PC-9 (cell line): ENCODE measurements at regions not wholly inside any gene's neighbourhood (a gene's known extent, or its start where the extent isn't known, plus 50 kb on each side); places are given as distances from the start of the nearest gene placed in this dataset.

Experiments
- BruUV-seq: library from RNA; stranded (reverse); fragments of 400-500 nt; replicated peaks from 2 replicates; lab custom pipeline; 2021; lab: Mats Ljungman, UMichigan
- CTCF ChIA-PET: fragments of 300-600 bp; sonication (Branson Sonifier 250); formaldehyde crosslinking; loops from one replicate; lab custom pipeline; 2022; ENCODE audit warnings: antibody characterized with exemption; lab: Charles Lee
- POLR2A ChIA-PET: fragments of 300-600 bp; sonication (Branson Sonifier 250); formaldehyde crosslinking; loops from one replicate; lab custom pipeline; 2022; ENCODE audit warnings: antibody characterized with exemption; ENCODE audit not compliant: unreplicated experiment; lab: Charles Lee
- DNase-seq, 2 experiments: peaks; one replicate each; pipeline versions ENCODE4 v3.0.0 to v3.0.0-alpha.2; 2015 to 2022; ENCODE audit warnings: mixed read lengths in 1 of 2
- H2AFZ ChIP-seq: fragments of 200-600 bp; sonication (generic); 2 replicates; pipeline ENCODE4 v1.8.1; 2017; ENCODE audit warnings: antibody characterized with exemption
- H3F3A ChIP-seq: fragments of 200-600 bp; sonication (generic); 2 replicates; pipeline ENCODE4 v1.8.1; 2017; ENCODE audit warnings: antibody characterized with exemption, mild to moderate bottlenecking, low read depth; ENCODE audit not compliant: insufficient read depth
- H3K27ac ChIP-seq: fragments of 200-600 bp; sonication (generic); 2 replicates; pipeline ENCODE4 v1.6.1; 2016; ENCODE audit warnings: mixed run types
- H3K27me3 ChIP-seq: fragments of 200-600 bp; sonication (generic); 2 replicates; pipeline ENCODE4 v1.6.1; 2016; ENCODE audit warnings: low read depth, mixed run types; ENCODE audit not compliant: insufficient read depth
- H3K36me3 ChIP-seq: fragments of 200-600 bp; sonication (generic); 2 replicates; pipeline ENCODE4 v1.6.1; 2016; ENCODE audit warnings: low read depth, mixed run types
- H3K4me1 ChIP-seq: fragments of 200-600 bp; sonication (generic); replicated peaks from 2 replicates; pipeline ENCODE4 v1.6.1; 2016; ENCODE audit warnings: mixed run types; ENCODE audit not compliant: insufficient read depth
- H3K4me2 ChIP-seq: fragments of 200-600 bp; sonication (generic); 2 replicates; pipeline ENCODE4 v1.6.1; 2017; ENCODE audit warnings: mixed run types
- H3K4me3 ChIP-seq: fragments of 200-600 bp; sonication (generic); 2 replicates; pipeline ENCODE4 v1.6.1; 2016; ENCODE audit warnings: mixed run types
- H3K79me2 ChIP-seq: fragments of 200-600 bp; sonication (generic); 2 replicates; pipeline ENCODE4 v1.6.1; 2017; ENCODE audit warnings: low read depth, mixed run types
- H3K9me2 ChIP-seq: fragments of 200-600 bp; sonication (generic); 2 replicates; pipeline ENCODE4 v1.8.1; 2017; ENCODE audit warnings: mild to moderate bottlenecking; ENCODE audit not compliant: insufficient read depth
- H3K9me3 ChIP-seq: fragments of 200-600 bp; sonication (generic); 2 replicates; pipeline ENCODE4 v1.8.1; 2016; ENCODE audit warnings: low read depth; ENCODE audit not compliant: insufficient read depth
- H4K20me1 ChIP-seq: fragments of 200-600 bp; sonication (generic); 2 replicates; pipeline ENCODE4 v1.8.1; 2017; ENCODE audit not compliant: insufficient read depth
- EZH2 ChIP-seq: fragments of 200-600 bp; sonication (generic); IDR thresholded peaks from 2 replicates; pipeline ENCODE4 v1.8.0; 2017; ENCODE audit warnings: antibody characterized with exemption, low read depth
- intact Hi-C: fragments of 100-400 bp; cut with micrococcal nuclease; formaldehyde crosslinking; loops from one replicate; pipeline ENCODE4 v1.10.0; 2022; ENCODE audit not compliant: unreplicated experiment
- TF ChIP-seq, protein P1 (sequence below): fragments of 200-600 bp; sonication (generic); conservative IDR thresholded peaks from 2 replicates; pipeline ENCODE4 v1.6.1; 2017; ENCODE audit warnings: mixed run types, antibody characterized with exemption, mild to moderate bottlenecking, moderate library complexity

DNA sequence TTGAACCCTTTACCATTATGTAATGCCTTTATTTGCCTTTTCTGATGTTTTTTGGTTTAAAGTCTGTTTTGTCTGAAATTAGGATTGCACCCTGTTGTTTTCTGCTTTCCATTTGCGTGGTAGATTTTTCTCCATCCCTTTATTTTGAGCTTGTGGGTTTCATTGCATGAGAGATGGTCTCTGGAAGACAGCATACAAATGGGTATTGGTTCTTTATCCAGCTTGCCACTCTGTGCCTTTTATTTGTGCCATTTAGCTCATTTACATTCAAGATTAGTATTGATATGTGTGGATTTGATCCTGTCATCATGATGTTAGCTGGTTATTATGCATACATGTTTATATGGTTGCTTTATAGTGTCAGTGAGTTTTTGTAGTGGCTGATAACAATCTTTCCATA is 318.7 kb upstream of the PPP2R3A start:
- intact Hi-C loops: no loop called here
- BruUV-seq: no TSS peak
- Histone ChIP-seq H3K27me3 (no peaks in the 10 kb centered on the region), H3F3A (no peaks in the 10 kb centered on the region), H3K4me2 (no peak overlapping the region), H4K20me1 (no peaks in the 10 kb centered on the region), H3K4me1 (no peaks in the 10 kb centered on the region), H3K36me3 (no peaks in the 10 kb centered on the region), H3K4me3 (no peak overlapping the region), H3K9me3 (no peaks in the 10 kb centered on the region), H3K9me2 (no peaks in the 10 kb centered on the region), H3K79me2 (no peaks in the 10 kb centered on the region), H2AFZ (no peak overlapping the region), H3K27ac (no peak overlapping the region)
- DNase-seq: no peak
- CTCF ChIA-PET: no interaction called here
- POLR2A ChIA-PET: no interaction called here
- TF ChIP-seq, protein P1, sequence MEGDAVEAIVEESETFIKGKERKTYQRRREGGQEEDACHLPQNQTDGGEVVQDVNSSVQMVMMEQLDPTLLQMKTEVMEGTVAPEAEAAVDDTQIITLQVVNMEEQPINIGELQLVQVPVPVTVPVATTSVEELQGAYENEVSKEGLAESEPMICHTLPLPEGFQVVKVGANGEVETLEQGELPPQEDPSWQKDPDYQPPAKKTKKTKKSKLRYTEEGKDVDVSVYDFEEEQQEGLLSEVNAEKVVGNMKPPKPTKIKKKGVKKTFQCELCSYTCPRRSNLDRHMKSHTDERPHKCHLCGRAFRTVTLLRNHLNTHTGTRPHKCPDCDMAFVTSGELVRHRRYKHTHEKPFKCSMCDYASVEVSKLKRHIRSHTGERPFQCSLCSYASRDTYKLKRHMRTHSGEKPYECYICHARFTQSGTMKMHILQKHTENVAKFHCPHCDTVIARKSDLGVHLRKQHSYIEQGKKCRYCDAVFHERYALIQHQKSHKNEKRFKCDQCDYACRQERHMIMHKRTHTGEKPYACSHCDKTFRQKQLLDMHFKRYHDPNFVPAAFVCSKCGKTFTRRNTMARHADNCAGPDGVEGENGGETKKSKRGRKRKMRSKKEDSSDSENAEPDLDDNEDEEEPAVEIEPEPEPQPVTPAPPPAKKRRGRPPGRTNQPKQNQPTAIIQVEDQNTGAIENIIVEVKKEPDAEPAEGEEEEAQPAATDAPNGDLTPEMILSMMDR: no peak
- no peak for TF ChIP-seq EZH2

DNA sequence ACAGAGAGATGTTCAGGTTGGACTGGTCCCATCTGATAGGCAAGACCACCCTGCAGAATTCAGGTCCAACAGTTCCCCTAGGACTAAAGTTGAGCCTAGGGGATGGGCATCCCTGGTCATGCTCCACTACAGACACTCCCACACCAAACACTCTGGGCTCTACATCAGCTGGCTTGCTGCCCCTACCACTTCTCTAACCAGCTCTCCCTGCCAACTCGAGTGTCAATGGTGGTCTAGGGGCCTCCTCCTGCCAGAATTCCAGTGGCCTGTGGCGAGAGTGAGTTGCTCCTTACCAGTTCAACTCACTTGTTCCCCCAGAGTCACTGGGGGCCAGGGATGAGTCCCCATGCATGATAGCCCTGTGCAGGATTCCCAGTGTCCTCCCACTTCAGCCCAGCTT is 316.2 kb upstream of the PPP2R3A start:
- CTCF ChIA-PET: no interaction called here
- BruUV-seq: no TSS peak
- H3K79me2 ChIP-seq: no peaks in the 10 kb centered on the region
- no peaks in the 10 kb centered on the region for H3K27me3 ChIP-seq
- POLR2A ChIA-PET: no interaction called here
- intact Hi-C loops: no loop called here
- no peak overlapping the region for H3K4me3 ChIP-seq
- no peaks in the 10 kb centered on the region for H4K20me1 ChIP-seq
- H3K27ac ChIP-seq: no peak overlapping the region
- no peak for TF ChIP-seq EZH2
- TF ChIP-seq, protein P1: no peak
- no peak for DNase-seq
- no peak overlapping the region for H3K4me2 ChIP-seq
- H3F3A ChIP-seq: no peaks in the 10 kb centered on the region
- no peaks in the 10 kb centered on the region for H3K4me1 ChIP-seq
- H3K36me3 ChIP-seq: no peaks in the 10 kb centered on the region
- H3K9me3 ChIP-seq: no peaks in the 10 kb centered on the region
- no peak overlapping the region for H2AFZ ChIP-seq
- no peaks in the 10 kb centered on the region for H3K9me2 ChIP-seq

DNA sequence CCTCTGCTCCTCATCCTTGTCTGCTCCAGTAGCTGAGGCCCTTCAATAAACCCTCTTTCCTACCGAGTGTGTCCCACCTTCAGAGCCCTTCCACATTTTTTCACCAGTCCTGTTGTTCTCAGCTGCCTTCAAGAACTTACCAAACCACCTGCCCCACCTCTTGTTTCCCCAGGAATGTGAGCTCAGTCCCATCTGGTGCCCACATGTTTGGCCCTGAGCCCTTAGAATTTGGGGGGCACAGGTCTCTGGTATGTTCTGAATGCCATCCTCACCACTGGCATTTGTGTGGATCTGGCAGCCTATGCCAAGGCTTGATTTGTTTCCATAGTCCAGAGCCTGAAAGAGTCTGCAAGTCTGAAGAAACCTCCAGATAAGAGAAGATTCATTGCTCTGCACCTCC is 315.2 kb upstream of the PPP2R3A start:
- CTCF ChIA-PET: no interaction called here
- H4K20me1 ChIP-seq: no peaks in the 10 kb centered on the region
- H3K27ac ChIP-seq: no peak overlapping the region
- H3K9me3 ChIP-seq: no peaks in the 10 kb centered on the region
- POLR2A ChIA-PET: no interaction called here
- TF ChIP-seq, protein P1: no peak
- H3F3A ChIP-seq: no peaks in the 10 kb centered on the region
- H3K4me1 ChIP-seq: no peaks in the 10 kb centered on the region
- BruUV-seq: no TSS peak
- H3K36me3 ChIP-seq: no peaks in the 10 kb centered on the region
- no peaks in the 10 kb centered on the region for H3K79me2 ChIP-seq
- H2AFZ ChIP-seq: no peak overlapping the region
- no peaks in the 10 kb centered on the region for H3K27me3 ChIP-seq
- H3K4me2 ChIP-seq: no peak overlapping the region
- no peak for DNase-seq
- H3K9me2 ChIP-seq: no peaks in the 10 kb centered on the region
- intact Hi-C loops: no loop called here
- no peak overlapping the region for H3K4me3 ChIP-seq
